Loucy (cell line): ENCODE measurements at regions not wholly inside any gene's neighbourhood (a gene's known extent, or its start where the extent isn't known, plus 50 kb on each side); places are given as distances from the start of the nearest gene placed in this dataset.

Experiments
- H2AFZ ChIP-seq: fragments of 200-600 bp; sonication (generic); 2 replicates; pipeline ENCODE4 v1.6.0; 2016; ENCODE audit warnings: antibody characterized with exemption, mild to moderate bottlenecking, low read length, moderate library complexity
- H3F3A ChIP-seq: fragments of 200-600 bp; 2 replicates; pipeline ENCODE4 v1.6.0; 2016; ENCODE audit warnings: antibody characterized with exemption, low read depth, mild to moderate bottlenecking
- H3K27me3 ChIP-seq: fragments of 200-600 bp; sonication (generic); 2 replicates; pipeline ENCODE4 v1.6.1; 2014; ENCODE audit warnings: low read length, mild to moderate bottlenecking; ENCODE audit not compliant: insufficient read depth, poor library complexity, severe bottlenecking
- H3K36me3 ChIP-seq: fragments of 200-600 bp; sonication (generic); 2 replicates; pipeline ENCODE4 v1.6.1; 2016; ENCODE audit warnings: low read length; ENCODE audit not compliant: insufficient read depth
- H3K4me1 ChIP-seq: fragments of 200-600 bp; sonication (generic); 2 replicates; pipeline ENCODE4 v1.5.1; 2014; ENCODE audit warnings: low read length, mild to moderate bottlenecking; ENCODE audit not compliant: insufficient read depth, poor library complexity, severe bottlenecking
- H3K4me2 ChIP-seq: fragments of 200-600 bp; sonication (generic); 2 replicates; pipeline ENCODE4 v1.6.0; 2014; ENCODE audit warnings: antibody characterized with exemption, low read length, low read depth, mild to moderate bottlenecking; ENCODE audit not compliant: poor library complexity, severe bottlenecking
- H3K4me3 ChIP-seq: fragments of 200-600 bp; sonication (generic); 2 replicates; pipeline ENCODE4 v1.5.1; 2014; ENCODE audit warnings: low read length, mild to moderate bottlenecking, mixed read lengths; ENCODE audit not compliant: poor library complexity, severe bottlenecking
- H3K79me2 ChIP-seq: fragments of 200-600 bp; sonication (generic); 2 replicates; pipeline ENCODE4 v1.6.1; 2014; ENCODE audit warnings: low read length; ENCODE audit not compliant: insufficient read depth
- H3K9ac ChIP-seq: fragments of 200-600 bp; sonication (generic); 2 replicates; pipeline ENCODE4 v1.6.0; 2014; ENCODE audit warnings: mild to moderate bottlenecking, low read depth, low read length, moderate library complexity; ENCODE audit not compliant: poor library complexity, severe bottlenecking
- H3K9me2 ChIP-seq: fragments of 200-600 bp; sonication (generic); replicated peaks from 2 replicates; pipeline ENCODE4 v1.6.1; 2016; ENCODE audit warnings: low read depth, low read length, mixed read lengths
- H3K9me3 ChIP-seq: fragments of 200-600 bp; sonication (generic); 2 replicates; pipeline ENCODE4 v1.6.1; 2014; ENCODE audit warnings: mild to moderate bottlenecking, antibody characterized with exemption, low read length, low read depth; ENCODE audit not compliant: insufficient read depth
- H4K20me1 ChIP-seq: fragments of 200-600 bp; sonication (generic); 2 replicates; pipeline ENCODE4 v1.6.0; 2014; ENCODE audit warnings: antibody characterized with exemption, low read length, mild to moderate bottlenecking; ENCODE audit not compliant: insufficient read depth, poor library complexity, severe bottlenecking
- CTCF ChIP-seq: fragments of 200-600 bp; sonication (generic); conservative IDR thresholded peaks from 2 replicates; pipeline ENCODE4 v1.5.1; 2014; ENCODE audit warnings: mild to moderate bottlenecking, antibody characterized with exemption, low read length
- EZH2phosphoT487 ChIP-seq: fragments of 200-600 bp; IDR thresholded peaks from 2 replicates; pipeline ENCODE4 v1.6.1; 2018; ENCODE audit warnings: antibody characterized with exemption, mild to moderate bottlenecking, moderate library complexity, borderline replicate concordance

GRCh38 chr3:73257186-73257585 lies 195.7 kb downstream of the EBLN2 start:
- Histone ChIP-seq H3K4me1 (no peaks in the 10 kb centered on the region), H3K79me2 (no peaks in the 10 kb centered on the region), H3K9ac (no peak overlapping the region), H3K4me2 (no peak overlapping the region), H3K27me3 (no peaks in the 10 kb centered on the region), H3K4me3 (no peak overlapping the region), H4K20me1 (no peaks in the 10 kb centered on the region), H3K36me3 (no peaks in the 10 kb centered on the region), H3K9me3 (no peaks in the 10 kb centered on the region), H3F3A (no peaks in the 10 kb centered on the region), H2AFZ (no peak overlapping the region), H3K9me2 (no peaks in the 10 kb centered on the region)
- TF ChIP-seq CTCF, result no peak
- TF ChIP-seq EZH2phosphoT487, result no peak

- no peak overlapping the region for H3K9ac ChIP-seq
- H2AFZ ChIP-seq, result no peak overlapping the region
- no peak overlapping the region for H3K4me3 ChIP-seq
- H3K79me2 ChIP-seq, result no peaks in the 10 kb centered on the region
- H3K27me3 ChIP-seq, result no peaks in the 10 kb centered on the region
- H3K9me2 ChIP-seq, result no peaks in the 10 kb centered on the region
- no peaks in the 10 kb centered on the region for H3K36me3 ChIP-seq
- H3F3A ChIP-seq, result no peaks in the 10 kb centered on the region
- no peaks in the 10 kb centered on the region for H3K4me1 ChIP-seq
- H4K20me1 ChIP-seq, result no peaks in the 10 kb centered on the region
- H3K9me3 ChIP-seq, result no peaks in the 10 kb centered on the region
- no peak overlapping the region for H3K4me2 ChIP-seq
- TF ChIP-seq CTCF (no peak), EZH2phosphoT487 (no peak)
Measured at GRCh38 chr3:73258057-73258456, 196.6 kb downstream of the EBLN2 start.

GRCh38 chr3:73259291-73259690 lies 197.8 kb downstream of the EBLN2 start:
- no peaks in the 10 kb centered on the region for H3K36me3 ChIP-seq
- TF ChIP-seq CTCF, result no peak
- H3K4me1 ChIP-seq, result no peaks in the 10 kb centered on the region

More at GRCh38 chr3:73259291-73259690, 197.8 kb downstream of the EBLN2 start:
- Histone ChIP-seq H3K9me3 (no peaks in the 10 kb centered on the region), H3K27me3 (no peaks in the 10 kb centered on the region), H3K9me2 (no peaks in the 10 kb centered on the region), H3F3A (no peaks in the 10 kb centered on the region), H4K20me1 (no peaks in the 10 kb centered on the region), H3K4me3 (no peak overlapping the region), H2AFZ (no peak overlapping the region), H3K9ac (no peak overlapping the region), H3K79me2 (no peaks in the 10 kb centered on the region), H3K4me2 (no peak overlapping the region)
